ENCODE measurements at regions not wholly inside any gene's neighbourhood (a gene's known extent, or its start where the extent isn't known, plus 50 kb on each side); places are given as distances from the start of the nearest gene placed in this dataset.

GRCh38 chr9:106417685-106418084 lies 445.3 kb upstream of the ZNF462 start:
- TF ChIP-seq POLR2A (IDR thresholded peaks at IDR 0.05) (no peak), CTCF (IDR thresholded peaks at IDR 0.05) (no peak)
